WTC11 (cell line): ENCODE measurements at regions not wholly inside any gene's neighbourhood (a gene's known extent, or its start where the extent isn't known, plus 50 kb on each side); places are given as distances from the start of the nearest gene placed in this dataset.

Source experiments
- ATF3 ChIP-seq: sonication (generic); formaldehyde crosslinking; conservative IDR thresholded peaks from 2 replicates; pipeline ENCODE4 v1.8.1; 2022; ENCODE audit warnings: mild to moderate bottlenecking, missing genetic modification reagents
- CTCF ChIP-seq: fragments of 200-600 bp; IDR thresholded peaks from 2 replicates; pipeline ENCODE4 v1.8.0; 2022; ENCODE audit warnings: antibody characterized with exemption
- FOXJ3 ChIP-seq: sonication (generic); formaldehyde crosslinking; IDR thresholded peaks from 2 replicates; pipeline ENCODE4 v1.9.0; 2021; ENCODE audit warnings: missing genetic modification reagents, mild to moderate bottlenecking, borderline replicate concordance
- MAX ChIP-seq: sonication (generic); formaldehyde crosslinking; IDR thresholded peaks from 2 replicates; pipeline ENCODE4 v1.8.0; 2022; ENCODE audit warnings: mild to moderate bottlenecking, missing genetic modification reagents
- NR2C2 ChIP-seq: sonication (generic); formaldehyde crosslinking; IDR thresholded peaks from 2 replicates; pipeline ENCODE4 v1.8.0; 2022; ENCODE audit warnings: mild to moderate bottlenecking, missing genetic modification reagents
- NR3C1 ChIP-seq: sonication (generic); formaldehyde crosslinking; conservative IDR thresholded peaks from 2 replicates; pipeline ENCODE4 v1.8.1; 2023; ENCODE audit warnings: low read depth, mild to moderate bottlenecking, missing genetic modification reagents
- STAT6 ChIP-seq: sonication (generic); formaldehyde crosslinking; conservative IDR thresholded peaks from 2 replicates; pipeline ENCODE4 v1.8.1; 2023; ENCODE audit warnings: mild to moderate bottlenecking, low read depth, missing genetic modification reagents, moderate library complexity
- TEAD1 ChIP-seq: sonication (generic); formaldehyde crosslinking; IDR thresholded peaks from 2 replicates; pipeline ENCODE4 v1.8.0; 2022; ENCODE audit warnings: mild to moderate bottlenecking, missing genetic modification reagents
- ZNF219 ChIP-seq: sonication (generic); formaldehyde crosslinking; IDR thresholded peaks from 2 replicates; pipeline ENCODE4 v1.8.0; 2023; ENCODE audit warnings: missing genetic modification reagents, mild to moderate bottlenecking, borderline replicate concordance
- ZNF317 ChIP-seq: sonication (generic); formaldehyde crosslinking; IDR thresholded peaks from 2 replicates; pipeline ENCODE4 v1.8.1; 2023; ENCODE audit warnings: low read depth, mild to moderate bottlenecking, moderate library complexity, missing genetic modification reagents, borderline replicate concordance

- TF ChIP-seq MAX (CRISPR knock-in tag) (no peak), NR3C1 (CRISPR knock-in tag) (no peak), CTCF (no peak), TEAD1 (CRISPR knock-in tag) (no peak), FOXJ3 (CRISPR knock-in tag) (no peak), ZNF317 (CRISPR knock-in tag) (no peak), NR2C2 (CRISPR knock-in tag) (no peak), ZNF219 (no peak), STAT6 (CRISPR knock-in tag) (no peak), ATF3 (CRISPR knock-in tag) (no peak)
Observed at GRCh38 chr10:21379143-21379542, 146.3 kb downstream of the SKIDA1 start.
